ENCODE measurements at regions not wholly inside any gene's neighbourhood (a gene's known extent, or its start where the extent isn't known, plus 50 kb on each side); places are given as distances from the start of the nearest gene placed in this dataset.

GRCh38 chr14:78070344-78070743, 99.8 kb upstream of the NRXN3 start:
- Histone ChIP-seq H3K27me3 (replicated peaks; ENCODE audit: insufficient read depth, low read depth, low read length, poor library complexity) (no peaks in the 10 kb centered on the region), H3K4me3 (ENCODE audit: low read depth, low read length, poor library complexity, severe bottlenecking) (no peak overlapping the region), H3K9me3 (ENCODE audit: low read depth, low read length, poor library complexity, severe bottlenecking) (no peaks in the 10 kb centered on the region), H3K27ac (ENCODE audit: low read depth, low read length, poor library complexity, severe bottlenecking) (no peak overlapping the region), H3K36me3 (ENCODE audit: insufficient read depth, low read length, poor library complexity, severe bottlenecking) (no peaks in the 10 kb centered on the region), H3K4me1 (ENCODE audit: insufficient read depth, low read length, poor library complexity, severe bottlenecking) (no peaks in the 10 kb centered on the region)
- TF ChIP-seq CTCF (conservative IDR thresholded peaks at IDR 0.05; ENCODE audit: low read depth, low read length) (no peak), EZH2 (IDR thresholded peaks at IDR 0.05; ENCODE audit: borderline replicate concordance, low read depth, low read length, poor library complexity, severe bottlenecking) (no peak)
- DNase-seq (ENCODE audit: low spot score), result no peak
- no TSS peak for BruUV-seq (replicated peaks)
- CTCF ChIA-PET, result no interaction called here
- intact Hi-C loops (cut with micrococcal nuclease; ENCODE audit: unreplicated experiment), result no loop called here
- POLR2A ChIA-PET (ENCODE audit: low non-redundant PET), result no interaction called here

- Histone ChIP-seq H3K36me3 (ENCODE audit: insufficient read depth, low read length, poor library complexity, severe bottlenecking) (no peaks in the 10 kb centered on the region), H3K27me3 (replicated peaks; ENCODE audit: insufficient read depth, low read depth, low read length, poor library complexity) (no peaks in the 10 kb centered on the region), H3K27ac (ENCODE audit: low read depth, low read length, poor library complexity, severe bottlenecking) (no peak overlapping the region), H3K9me3 (ENCODE audit: low read depth, low read length, poor library complexity, severe bottlenecking) (no peaks in the 10 kb centered on the region), H3K4me3 (ENCODE audit: low read depth, low read length, poor library complexity, severe bottlenecking) (no peak overlapping the region), H3K4me1 (ENCODE audit: insufficient read depth, low read length, poor library complexity, severe bottlenecking) (no peaks in the 10 kb centered on the region)
- BruUV-seq (replicated peaks), result no TSS peak
- POLR2A ChIA-PET (ENCODE audit: low non-redundant PET), result no interaction called here
- no peak for TF ChIP-seq CTCF (conservative IDR thresholded peaks at IDR 0.05; ENCODE audit: low read depth, low read length)
- TF ChIP-seq EZH2 (IDR thresholded peaks at IDR 0.05; ENCODE audit: borderline replicate concordance, low read depth, low read length, poor library complexity, severe bottlenecking), result no peak
- intact Hi-C loops (cut with micrococcal nuclease; ENCODE audit: unreplicated experiment), result no loop called here
- CTCF ChIA-PET, result no interaction called here
- DNase-seq (ENCODE audit: low spot score), result no peak
Observed at GRCh38 chr14:78071016-78071549, 99.1 kb upstream of the NRXN3 start.

- Histone ChIP-seq H3K4me1 (ENCODE audit: insufficient read depth, low read length, poor library complexity, severe bottlenecking) (no peaks in the 10 kb centered on the region), H3K4me3 (ENCODE audit: low read depth, low read length, poor library complexity, severe bottlenecking) (no peak overlapping the region), H3K9me3 (ENCODE audit: low read depth, low read length, poor library complexity, severe bottlenecking) (no peaks in the 10 kb centered on the region), H3K27me3 (replicated peaks; ENCODE audit: insufficient read depth, low read depth, low read length, poor library complexity) (no peaks in the 10 kb centered on the region), H3K36me3 (ENCODE audit: insufficient read depth, low read length, poor library complexity, severe bottlenecking) (no peaks in the 10 kb centered on the region), H3K27ac (ENCODE audit: low read depth, low read length, poor library complexity, severe bottlenecking) (no peak overlapping the region)
- TF ChIP-seq EZH2 (IDR thresholded peaks at IDR 0.05; ENCODE audit: borderline replicate concordance, low read depth, low read length, poor library complexity, severe bottlenecking) (no peak), CTCF (conservative IDR thresholded peaks at IDR 0.05; ENCODE audit: low read depth, low read length) (no peak)
- intact Hi-C loops (cut with micrococcal nuclease; ENCODE audit: unreplicated experiment), result no loop called here
- no TSS peak for BruUV-seq (replicated peaks)
- no peak for DNase-seq (ENCODE audit: low spot score)
- ChIA-PET POLR2A (ENCODE audit: low non-redundant PET) (no interaction called here), CTCF (interaction anchor here (1.4 kb wide), 1 partner anchor 51 kb away, joined by 6 read pairs; no protein-coding TSS in a partner anchor)
Observed at GRCh38 chr14:78073028-78073427, 97.1 kb upstream of the NRXN3 start.

Measured in A673 (cell line).